ENCODE measurements at regions not wholly inside any gene's neighbourhood (a gene's known extent, or its start where the extent isn't known, plus 50 kb on each side); places are given as distances from the start of the nearest gene placed in this dataset.

DNA sequence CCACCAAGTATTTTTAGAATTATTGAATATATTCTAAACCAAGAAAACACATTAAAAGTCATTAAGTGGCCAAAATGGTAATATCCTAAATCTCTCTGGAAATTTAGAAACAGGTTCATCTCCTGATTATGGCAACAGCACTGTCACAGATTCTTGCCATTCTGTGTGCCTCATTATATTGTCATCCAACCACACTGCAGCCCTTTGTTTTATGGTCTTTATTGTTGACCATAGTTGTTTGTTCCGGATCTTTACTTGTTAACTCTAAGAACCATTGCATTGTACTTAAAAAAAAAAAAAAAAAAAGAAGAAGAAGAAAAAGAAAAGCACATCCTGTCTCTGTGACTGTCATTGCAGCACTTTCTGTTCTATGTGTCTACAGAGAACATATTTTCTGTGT is 822.1 kb upstream of the ADGRL3 start (continued):
- TF ChIP-seq ASH2L (IDR thresholded peaks at IDR 0.05; ENCODE audit: low read length): no peak
- TF ChIP-seq POLR2A (IDR thresholded peaks at IDR 0.05; ENCODE audit: control extremely low read depth in 1 of 2, low read depth in 2 of 2, low read length in 2 of 2): no peak
- TF ChIP-seq, protein P1, sequence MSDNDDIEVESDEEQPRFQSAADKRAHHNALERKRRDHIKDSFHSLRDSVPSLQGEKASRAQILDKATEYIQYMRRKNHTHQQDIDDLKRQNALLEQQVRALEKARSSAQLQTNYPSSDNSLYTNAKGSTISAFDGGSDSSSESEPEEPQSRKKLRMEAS (IDR thresholded peaks at IDR 0.05): no peak
